Ecto neural progenitor cell (in vitro differentiated cells): ENCODE measurements at regions not wholly inside any gene's neighbourhood (a gene's known extent, or its start where the extent isn't known, plus 50 kb on each side); places are given as distances from the start of the nearest gene placed in this dataset.
"Not testable (repeated sequence)": the region's sequence is repeated elsewhere in the genome, so short reads cannot be mapped to it uniquely, and the experiment has no call there.

Experiments used
- DNase-seq: peaks from one replicate; pipeline ENCODE4 v3.0.0-alpha.2; 2018; ENCODE audit warnings: low spot score

GRCh38 chr16:21534561-21534960 lies 64.8 kb upstream of the METTL9 start:
- DNase-seq: not testable (repeated sequence)

- not testable (repeated sequence) for DNase-seq
Observed at GRCh38 chr16:21535201-21535600, 64.2 kb upstream of the METTL9 start.

GRCh38 chr16:21536740-21537139 lies 62.6 kb upstream of the METTL9 start:
- DNase-seq: not testable (repeated sequence)

DNA sequence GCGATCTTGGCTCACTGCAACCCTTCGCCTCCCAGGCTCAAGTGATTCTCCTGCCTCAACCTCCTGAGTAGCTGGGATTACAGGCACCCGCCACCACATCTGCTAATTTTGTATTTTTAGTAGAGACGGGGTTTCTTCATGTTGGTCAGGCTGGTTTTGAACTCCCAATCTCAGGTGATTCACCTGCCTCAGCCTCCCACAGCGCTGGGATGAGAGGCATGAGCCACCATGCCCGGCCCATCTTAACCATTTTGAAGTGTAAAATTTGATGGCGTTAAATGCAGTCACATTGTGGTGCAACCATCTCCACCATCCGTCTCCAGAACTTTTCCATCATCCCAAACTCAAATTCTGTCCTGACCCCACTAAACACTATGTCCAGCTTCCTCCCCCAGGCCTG lies 61.8 kb upstream of the METTL9 start:
- not testable (repeated sequence) for DNase-seq

GRCh38 chr16:21539107-21539618 lies 60.2 kb upstream of the METTL9 start:
- DNase-seq: not testable (repeated sequence)

DNA sequence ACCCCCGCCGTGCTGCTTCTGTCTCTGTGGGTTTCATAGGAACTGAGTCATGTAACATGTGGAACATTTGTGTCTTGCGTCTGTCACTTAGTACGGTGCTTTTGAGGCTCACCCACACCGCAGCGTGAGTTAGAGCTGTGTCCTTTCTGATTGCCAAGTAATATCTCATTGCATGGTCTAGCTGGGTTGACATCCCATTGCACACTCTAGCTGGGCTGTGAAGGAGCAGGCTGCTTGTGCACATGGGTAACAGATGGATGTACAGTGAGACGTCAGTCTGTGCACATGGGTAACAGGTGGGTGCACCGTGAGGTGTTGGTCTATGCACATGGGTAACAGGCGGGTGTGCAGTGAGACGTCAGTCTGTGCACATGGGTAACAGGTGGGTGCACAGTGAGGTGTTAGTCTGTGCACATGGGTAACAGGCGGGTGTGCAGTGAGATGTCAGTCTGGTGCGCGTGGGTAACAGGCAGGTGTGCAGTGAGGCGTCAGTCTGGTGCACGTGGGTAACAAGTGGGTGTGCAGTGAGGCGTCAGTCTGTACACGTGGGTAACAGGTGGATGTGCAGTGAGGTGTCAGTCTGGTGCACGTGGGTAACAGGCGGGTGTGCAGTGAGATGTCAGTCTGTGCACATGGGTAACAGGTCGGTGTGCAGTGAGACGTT lies 58.5 kb upstream of the METTL9 start:
- DNase-seq: not testable (repeated sequence)

GRCh38 chr16:21541611-21542051 lies 57.7 kb upstream of the METTL9 start:
- DNase-seq: not testable (repeated sequence)

- not testable (repeated sequence) for DNase-seq
Observed at GRCh38 chr16:21542075-21542474, 57.3 kb upstream of the METTL9 start.

- not testable (repeated sequence) for DNase-seq
Observed at GRCh38 chr16:21542491-21543124, 56.8 kb upstream of the METTL9 start.

- DNase-seq: not testable (repeated sequence)
Observed at GRCh38 chr16:21543151-21543836, 56.1 kb upstream of the METTL9 start.

DNA sequence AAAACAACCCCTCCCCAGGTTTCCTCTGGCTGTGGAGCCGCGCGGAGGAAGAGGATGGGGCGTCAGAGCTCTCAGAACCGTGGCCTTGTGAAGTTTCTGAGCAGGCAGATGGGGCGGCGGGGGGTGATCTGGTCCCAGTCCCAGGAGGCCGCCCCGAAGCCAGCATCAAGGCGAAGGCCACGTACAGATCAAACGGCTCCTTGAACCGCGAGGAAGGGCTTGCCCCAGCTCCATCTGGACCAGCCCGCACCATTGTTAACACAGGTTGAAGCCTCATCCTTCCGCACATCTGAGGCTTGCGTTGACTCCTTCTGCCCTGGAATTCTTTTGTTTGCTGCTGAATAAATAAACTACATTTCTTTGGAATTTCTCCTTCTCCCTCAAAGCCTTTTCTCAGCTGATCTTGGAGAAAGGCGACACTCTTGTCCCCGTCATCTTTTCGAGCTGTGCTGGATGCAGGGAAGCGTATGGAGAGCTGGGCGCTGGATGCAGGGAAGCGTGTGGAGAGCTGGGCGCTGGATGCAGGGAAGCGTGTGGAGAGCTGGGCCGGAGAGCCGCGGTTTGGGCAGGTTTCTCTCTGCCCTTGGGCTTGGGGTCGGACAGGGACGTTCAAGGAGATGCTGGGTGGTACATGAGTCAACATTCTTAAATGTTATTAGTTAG lies 53.6 kb upstream of the METTL9 start:
- not testable (repeated sequence) for DNase-seq

DNA sequence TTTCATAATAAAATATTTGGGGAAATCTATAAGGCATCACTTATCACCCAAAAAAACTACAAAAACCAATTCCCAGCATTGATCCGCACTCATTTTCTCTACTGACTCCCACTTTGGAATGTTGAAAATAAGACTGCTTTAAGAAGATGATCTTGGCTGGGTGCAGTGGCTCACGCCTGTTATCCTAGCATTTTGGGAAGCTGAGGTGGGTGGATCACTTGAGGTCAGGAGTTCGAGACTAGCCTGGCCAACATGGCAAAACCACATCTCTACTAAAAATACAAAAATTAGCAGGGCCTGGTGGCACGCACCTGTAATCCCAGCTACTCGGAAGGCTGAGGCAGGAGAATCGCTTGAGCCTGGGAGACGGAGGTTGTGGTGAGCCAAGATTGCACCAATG lies 50.0 kb upstream of the METTL9 start:
- not testable (repeated sequence) for DNase-seq
